ENCODE measurements at regions not wholly inside any gene's neighbourhood (a gene's known extent, or its start where the extent isn't known, plus 50 kb on each side); places are given as distances from the start of the nearest gene placed in this dataset.

DNA sequence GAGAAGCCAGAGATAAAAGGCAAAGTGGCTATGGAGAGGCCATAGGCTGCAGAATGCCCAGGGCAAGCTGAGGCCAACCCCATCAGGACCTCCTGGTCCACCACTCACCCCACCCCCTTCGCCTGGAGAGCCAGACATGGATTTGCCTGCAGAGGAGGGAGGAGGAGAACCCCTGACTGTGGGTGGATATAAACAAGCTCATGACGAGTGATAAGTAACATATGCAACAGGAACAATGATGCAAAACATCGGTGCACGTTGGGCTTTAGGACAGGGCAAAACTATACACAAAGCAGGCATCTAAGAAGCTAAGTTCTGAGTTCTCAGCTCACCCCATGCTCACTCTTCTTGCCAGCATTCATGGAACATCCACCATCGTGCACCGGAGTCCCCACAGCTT lies 150.3 kb downstream of the ETS2 start:
- intact Hi-C loops (cut with micrococcal nuclease) = no loop called here
- no peak overlapping the region for H3K4me3 ChIP-seq (ENCODE audit: low read length)
- peaks cover 0 to 17% of the 10 kb centered on the region in 2 donors for H3K27me3 Mint-ChIP-seq (ENCODE audit: low read depth in 2 of 2)
- no peaks in the 10 kb centered on the region for H3K4me1 Mint-ChIP-seq
- no peak overlapping the region for H3K27ac Mint-ChIP-seq
- H3K4me3 Mint-ChIP-seq = no peak overlapping the region
- no peaks in the 10 kb centered on the region for H3K4me1 ChIP-seq (ENCODE audit: control insufficient read depth, insufficient read depth, low read length)
- TF ChIP-seq, protein P1, sequence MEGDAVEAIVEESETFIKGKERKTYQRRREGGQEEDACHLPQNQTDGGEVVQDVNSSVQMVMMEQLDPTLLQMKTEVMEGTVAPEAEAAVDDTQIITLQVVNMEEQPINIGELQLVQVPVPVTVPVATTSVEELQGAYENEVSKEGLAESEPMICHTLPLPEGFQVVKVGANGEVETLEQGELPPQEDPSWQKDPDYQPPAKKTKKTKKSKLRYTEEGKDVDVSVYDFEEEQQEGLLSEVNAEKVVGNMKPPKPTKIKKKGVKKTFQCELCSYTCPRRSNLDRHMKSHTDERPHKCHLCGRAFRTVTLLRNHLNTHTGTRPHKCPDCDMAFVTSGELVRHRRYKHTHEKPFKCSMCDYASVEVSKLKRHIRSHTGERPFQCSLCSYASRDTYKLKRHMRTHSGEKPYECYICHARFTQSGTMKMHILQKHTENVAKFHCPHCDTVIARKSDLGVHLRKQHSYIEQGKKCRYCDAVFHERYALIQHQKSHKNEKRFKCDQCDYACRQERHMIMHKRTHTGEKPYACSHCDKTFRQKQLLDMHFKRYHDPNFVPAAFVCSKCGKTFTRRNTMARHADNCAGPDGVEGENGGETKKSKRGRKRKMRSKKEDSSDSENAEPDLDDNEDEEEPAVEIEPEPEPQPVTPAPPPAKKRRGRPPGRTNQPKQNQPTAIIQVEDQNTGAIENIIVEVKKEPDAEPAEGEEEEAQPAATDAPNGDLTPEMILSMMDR (IDR thresholded peaks at IDR 0.05) = no peak
- no peaks in the 10 kb centered on the region for H3K9me3 ChIP-seq (ENCODE audit: control insufficient read depth, insufficient read depth, low read length)
- 91% methylated on average over 5 of the region's 6 CpGs for WGBS (ENCODE audit: insufficient coverage)
- no peaks in the 10 kb centered on the region for H3K27me3 ChIP-seq (ENCODE audit: control insufficient read depth, insufficient read depth, low read length)
- H3K36me3 Mint-ChIP-seq = no peaks in the 10 kb centered on the region
- DNase-seq (no peak), ATAC-seq (no peak)
- no peaks in the 10 kb centered on the region for H3K9me3 Mint-ChIP-seq
- no peaks in the 10 kb centered on the region for H3K36me3 ChIP-seq (ENCODE audit: control insufficient read depth, insufficient read depth, low read length)
- no peak overlapping the region for H3K27ac ChIP-seq (ENCODE audit: low read length)

DNA sequence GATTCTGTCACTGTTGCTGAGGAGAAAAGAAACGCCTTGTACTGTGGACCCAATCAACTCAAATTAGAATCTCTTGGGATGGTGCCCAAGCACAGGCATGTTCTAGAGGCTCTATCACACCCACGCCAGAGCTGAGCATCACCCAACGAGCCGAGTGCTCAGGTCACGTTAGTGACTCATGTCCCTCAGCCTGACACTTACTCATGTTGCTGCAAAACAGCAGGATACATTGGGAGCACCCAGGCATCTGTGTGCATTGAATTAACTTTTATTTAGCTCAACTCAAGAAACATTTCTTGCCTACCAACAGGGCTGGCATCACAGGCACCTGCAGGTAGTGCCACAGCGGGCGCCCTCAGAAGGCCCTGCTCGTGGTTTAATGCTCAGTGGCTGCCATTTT lies 149.8 kb downstream of the ETS2 start:
- no peak for ATAC-seq
- Histone ChIP-seq H3K36me3 (ENCODE audit: control insufficient read depth, insufficient read depth, low read length) (no peaks in the 10 kb centered on the region), H3K27ac (ENCODE audit: low read length) (no peak overlapping the region), H3K4me3 (ENCODE audit: low read length) (no peak overlapping the region), H3K9me3 (ENCODE audit: control insufficient read depth, insufficient read depth, low read length) (no peaks in the 10 kb centered on the region), H3K4me1 (ENCODE audit: control insufficient read depth, insufficient read depth, low read length) (no peaks in the 10 kb centered on the region), H3K27me3 (ENCODE audit: control insufficient read depth, insufficient read depth, low read length) (no peaks in the 10 kb centered on the region)
- DNase-seq = no peak
- TF ChIP-seq, protein P1 (IDR thresholded peaks at IDR 0.05) = no peak
- no peak overlapping the region for H3K27ac Mint-ChIP-seq
- no peak overlapping the region for H3K4me3 Mint-ChIP-seq
- 83% methylated on average over 8 of the region's 8 CpGs for WGBS (ENCODE audit: insufficient coverage)
- no peaks in the 10 kb centered on the region for H3K36me3 Mint-ChIP-seq
- intact Hi-C loops (cut with micrococcal nuclease) = no loop called here
- H3K4me1 Mint-ChIP-seq = no peaks in the 10 kb centered on the region
- H3K27me3 Mint-ChIP-seq (ENCODE audit: low read depth in 2 of 2) = peaks cover 0 to 17% of the 10 kb centered on the region in 2 donors
- no peaks in the 10 kb centered on the region for H3K9me3 Mint-ChIP-seq

DNA sequence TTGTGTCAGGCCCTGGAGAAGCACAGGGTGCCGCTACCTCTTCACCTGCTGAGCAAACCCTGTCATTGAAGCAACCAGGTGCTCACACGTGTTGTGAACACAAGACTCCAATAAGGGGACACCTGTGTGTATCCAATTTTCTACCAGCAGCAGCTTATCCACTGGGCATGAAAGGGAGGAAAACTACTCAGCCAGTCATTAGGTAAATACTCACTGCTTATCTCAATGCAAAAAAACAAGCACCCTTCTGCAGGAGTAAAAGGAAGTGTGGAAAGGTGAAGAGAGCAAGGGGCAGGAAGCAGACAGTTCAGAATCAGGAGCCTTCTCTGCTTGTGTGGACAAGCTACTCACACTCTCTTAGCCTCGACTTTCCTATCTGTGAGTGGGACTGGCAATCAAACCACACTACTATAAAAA lies 148.9 kb downstream of the ETS2 start:
- WGBS (ENCODE audit: insufficient coverage) = 59% methylated on average over 3 of the region's 3 CpGs
- H3K27ac ChIP-seq (ENCODE audit: low read length) = no peak overlapping the region
- intact Hi-C loops (cut with micrococcal nuclease) = no loop called here
- Mint-ChIP-seq H3K27ac (no peak overlapping the region), H3K4me1 (no peaks in the 10 kb centered on the region), H3K36me3 (no peaks in the 10 kb centered on the region), H3K27me3 (ENCODE audit: low read depth in 2 of 2) (peaks cover 0 to 19% of the 10 kb centered on the region in 2 donors), H3K4me3 (no peak overlapping the region), H3K9me3 (no peaks in the 10 kb centered on the region)
- no peaks in the 10 kb centered on the region for H3K4me1 ChIP-seq (ENCODE audit: control insufficient read depth, insufficient read depth, low read length)
- H3K36me3 ChIP-seq (ENCODE audit: control insufficient read depth, insufficient read depth, low read length) = no peaks in the 10 kb centered on the region
- TF ChIP-seq, protein P1 (IDR thresholded peaks at IDR 0.05) = no peak
- no peaks in the 10 kb centered on the region for H3K9me3 ChIP-seq (ENCODE audit: control insufficient read depth, insufficient read depth, low read length)
- ATAC-seq (no peak), DNase-seq (no peak)
- H3K27me3 ChIP-seq (ENCODE audit: control insufficient read depth, insufficient read depth, low read length) = no peaks in the 10 kb centered on the region
- H3K4me3 ChIP-seq (ENCODE audit: low read length) = no peak overlapping the region

DNA sequence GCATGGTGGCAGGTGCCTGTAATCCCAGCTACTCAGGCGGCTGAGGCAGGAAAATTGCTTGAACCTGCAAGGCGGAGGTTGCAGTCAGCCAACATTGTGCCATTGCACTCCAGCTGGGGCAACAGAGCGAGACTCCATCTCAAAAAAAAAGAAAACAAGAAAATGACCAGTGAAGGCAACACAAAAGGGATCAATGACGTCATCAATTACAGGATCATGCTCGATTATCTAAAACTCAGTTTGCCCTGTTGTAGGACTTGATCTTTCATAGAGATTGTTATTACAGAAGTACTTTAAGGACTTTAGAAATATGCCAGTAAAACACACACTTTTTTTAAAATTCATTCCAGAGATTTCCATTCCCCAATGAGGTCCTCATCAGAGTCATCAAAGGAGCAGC lies 147.8 kb downstream of the ETS2 start:
- 84% methylated on average over 5 of the region's 5 CpGs for WGBS (ENCODE audit: insufficient coverage)
- TF ChIP-seq, protein P1 (IDR thresholded peaks at IDR 0.05) = no peak
- no peaks in the 10 kb centered on the region for H3K9me3 ChIP-seq (ENCODE audit: control insufficient read depth, insufficient read depth, low read length)
- DNase-seq (no peak), ATAC-seq (no peak)
- Mint-ChIP-seq H3K4me3 (no peak overlapping the region), H3K27ac (no peak overlapping the region), H3K27me3 (ENCODE audit: low read depth in 2 of 2) (peaks cover 0 to 19% of the 10 kb centered on the region in 2 donors), H3K9me3 (no peaks in the 10 kb centered on the region), H3K36me3 (no peaks in the 10 kb centered on the region), H3K4me1 (no peaks in the 10 kb centered on the region)
- intact Hi-C loops (cut with micrococcal nuclease) = no loop called here
- H3K27me3 ChIP-seq (ENCODE audit: control insufficient read depth, insufficient read depth, low read length) = no peaks in the 10 kb centered on the region
- H3K36me3 ChIP-seq (ENCODE audit: control insufficient read depth, insufficient read depth, low read length) = no peaks in the 10 kb centered on the region
- H3K27ac ChIP-seq (ENCODE audit: low read length) = no peak overlapping the region
- no peaks in the 10 kb centered on the region for H3K4me1 ChIP-seq (ENCODE audit: control insufficient read depth, insufficient read depth, low read length)
- no peak overlapping the region for H3K4me3 ChIP-seq (ENCODE audit: low read length)
